ELF-1 (cell line): ENCODE measurements at regions not wholly inside any gene's neighbourhood (a gene's known extent, or its start where the extent isn't known, plus 50 kb on each side); places are given as distances from the start of the nearest gene placed in this dataset.

Source experiments
- DNase-seq: peaks from one replicate; pipeline ENCODE4 v3.0.0-alpha.2; 2016; ENCODE audit warnings: low read depth, low spot score

GRCh38 chr14:99322731-99323599 is 51.0 kb upstream of the BCL11B start:
- DNase-seq = no peak

- no peak for DNase-seq
Observed at GRCh38 chr14:99321955-99322730, 50.1 kb upstream of the BCL11B start.
